ENCODE measurements at regions not wholly inside any gene's neighbourhood (a gene's known extent, or its start where the extent isn't known, plus 50 kb on each side); places are given as distances from the start of the nearest gene placed in this dataset.
A peak's percentile ranks its signal among the peaks of the same experiment; 100 is the strongest.
"Not testable (repeated sequence)": the region's sequence is repeated elsewhere in the genome, so short reads cannot be mapped to it uniquely, and the experiment has no call there.

- no peak for DNase-seq (ENCODE audit: low read depth)
Observed at GRCh38 chr14:29982171-29982570, 54.5 kb upstream of the PRKD1 start.

GRCh38 chr14:29982993-29983392 is 55.3 kb upstream of the PRKD1 start:
- DNase-seq (ENCODE audit: low read depth) = no peak

- not testable (repeated sequence) for DNase-seq (ENCODE audit: low read depth)
Observed at GRCh38 chr14:29990344-29990857, 62.8 kb upstream of the PRKD1 start.

- no peak for DNase-seq (ENCODE audit: low read depth)
Observed at GRCh38 chr14:29990993-29991392, 63.3 kb upstream of the PRKD1 start.

- DNase-seq (ENCODE audit: low read depth) = no peak
Observed at GRCh38 chr14:29993143-29993542, 65.5 kb upstream of the PRKD1 start.

- DNase-seq (ENCODE audit: low read depth) = no peak
Observed at GRCh38 chr14:29999013-29999539, 71.4 kb upstream of the PRKD1 start.

GRCh38 chr14:30002859-30003258 is 75.2 kb upstream of the PRKD1 start:
- DNase-seq (ENCODE audit: low read depth) = no peak

GRCh38 chr14:30005114-30005808 is 77.6 kb upstream of the PRKD1 start:
- DNase-seq (ENCODE audit: low read depth) = peak; percentile 71

- DNase-seq (ENCODE audit: low read depth) = no peak
Observed at GRCh38 chr14:30006695-30007094, 79.0 kb upstream of the PRKD1 start.

- DNase-seq (ENCODE audit: low read depth) = no peak
Observed at GRCh38 chr14:30015489-30015888, 87.8 kb upstream of the PRKD1 start.

- DNase-seq (ENCODE audit: low read depth) = no peak
Observed at GRCh38 chr14:30016002-30016401, 88.4 kb upstream of the PRKD1 start.

- no peak for DNase-seq (ENCODE audit: low read depth)
Observed at GRCh38 chr14:30017370-30017993, 89.8 kb upstream of the PRKD1 start.

- DNase-seq (ENCODE audit: low read depth) = no peak
Observed at GRCh38 chr14:30020271-30020670, 92.6 kb upstream of the PRKD1 start.

- no peak for DNase-seq (ENCODE audit: low read depth)
Observed at GRCh38 chr14:30020687-30021086, 93.0 kb upstream of the PRKD1 start.

- DNase-seq (ENCODE audit: low read depth) = not testable (repeated sequence)
Observed at GRCh38 chr14:30023350-30023749, 95.7 kb upstream of the PRKD1 start.

GRCh38 chr14:30034152-30034551 is 106.5 kb upstream of the PRKD1 start:
- DNase-seq (ENCODE audit: low read depth) = peak; percentile 70

GRCh38 chr14:30035361-30035760 is 107.7 kb upstream of the PRKD1 start:
- DNase-seq (ENCODE audit: low read depth) = no peak

- no peak for DNase-seq (ENCODE audit: low read depth)
Observed at GRCh38 chr14:30045720-30046119, 118.1 kb upstream of the PRKD1 start.

GRCh38 chr14:30053103-30053502 is 125.5 kb upstream of the PRKD1 start:
- DNase-seq (ENCODE audit: low read depth) = no peak

- DNase-seq (ENCODE audit: low read depth) = no peak
Observed at GRCh38 chr14:30054201-30054600, 126.6 kb upstream of the PRKD1 start.

GRCh38 chr14:30058401-30058800 is 130.8 kb upstream of the PRKD1 start:
- no peak for DNase-seq (ENCODE audit: low read depth)

GRCh38 chr14:30063746-30064145 is 136.1 kb upstream of the PRKD1 start:
- DNase-seq (ENCODE audit: low read depth) = no peak

- peak; percentile 67 for DNase-seq (ENCODE audit: low read depth)
Observed at GRCh38 chr14:30064454-30064853, 136.8 kb upstream of the PRKD1 start.
